ENCODE measurements at regions not wholly inside any gene's neighbourhood (a gene's known extent, or its start where the extent isn't known, plus 50 kb on each side); places are given as distances from the start of the nearest gene placed in this dataset.
"Not testable (repeated sequence)": the region's sequence is repeated elsewhere in the genome, so short reads cannot be mapped to it uniquely, and the experiment has no call there.

GRCh38 chr14:35925319-35925718 lies 99.2 kb downstream of the BRMS1L start:
- Histone ChIP-seq H3K79me2 (ENCODE audit: insufficient read depth, low read length) (no peaks in the 10 kb centered on the region), H3K4me1 (ENCODE audit: insufficient read depth, low read length, poor library complexity, severe bottlenecking) (no peaks in the 10 kb centered on the region), H2AFZ (ENCODE audit: low read length) (no peak overlapping the region), H3F3A (ENCODE audit: low read depth) (no peaks in the 10 kb centered on the region), H3K4me2 (ENCODE audit: low read depth, low read length, poor library complexity, severe bottlenecking) (no peak overlapping the region), H4K20me1 (ENCODE audit: insufficient read depth, low read length, poor library complexity, severe bottlenecking) (no peaks in the 10 kb centered on the region), H3K4me3 (ENCODE audit: low read length, poor library complexity, severe bottlenecking) (no peak overlapping the region), H3K9me3 (ENCODE audit: insufficient read depth, low read depth, low read length) (no peaks in the 10 kb centered on the region), H3K27me3 (ENCODE audit: insufficient read depth, low read length, poor library complexity, severe bottlenecking) (no peaks in the 10 kb centered on the region), H3K9me2 (replicated peaks; ENCODE audit: low read depth, low read length) (no peaks in the 10 kb centered on the region), H3K36me3 (ENCODE audit: insufficient read depth, low read length) (no peaks in the 10 kb centered on the region), H3K9ac (ENCODE audit: low read depth, low read length, poor library complexity, severe bottlenecking) (no peak overlapping the region)
- no peak for TF ChIP-seq CTCF (conservative IDR thresholded peaks at IDR 0.05; ENCODE audit: low read length)
- no peak for TF ChIP-seq EZH2phosphoT487 (IDR thresholded peaks at IDR 0.05; ENCODE audit: borderline replicate concordance)

- H2AFZ ChIP-seq (ENCODE audit: low read length); H4K20me1 ChIP-seq (ENCODE audit: insufficient read depth, low read length, poor library complexity, severe bottlenecking); H3K79me2 ChIP-seq (ENCODE audit: insufficient read depth, low read length); H3K36me3 ChIP-seq (ENCODE audit: insufficient read depth, low read length); H3K9me2 ChIP-seq (replicated peaks; ENCODE audit: low read depth, low read length); H3K9me3 ChIP-seq (ENCODE audit: insufficient read depth, low read depth, low read length); H3K4me3 ChIP-seq (ENCODE audit: low read length, poor library complexity, severe bottlenecking); H3K4me1 ChIP-seq (ENCODE audit: insufficient read depth, low read length, poor library complexity, severe bottlenecking); H3K4me2 ChIP-seq (ENCODE audit: low read depth, low read length, poor library complexity, severe bottlenecking); H3F3A ChIP-seq (ENCODE audit: low read depth); H3K9ac ChIP-seq (ENCODE audit: low read depth, low read length, poor library complexity, severe bottlenecking); H3K27me3 ChIP-seq (ENCODE audit: insufficient read depth, low read length, poor library complexity, severe bottlenecking): not testable (repeated sequence)
Observed at GRCh38 chr14:35922590-35922989, 96.5 kb downstream of the BRMS1L start.

- Histone ChIP-seq H3K4me3 (ENCODE audit: low read length, poor library complexity, severe bottlenecking) (no peak overlapping the region), H3K9me3 (ENCODE audit: insufficient read depth, low read depth, low read length) (no peaks in the 10 kb centered on the region; the same call in 1 of the 2 replicates), H3K9me2 (replicated peaks; ENCODE audit: low read depth, low read length) (no peaks in the 10 kb centered on the region), H3F3A (ENCODE audit: low read depth) (no peaks in the 10 kb centered on the region), H4K20me1 (ENCODE audit: insufficient read depth, low read length, poor library complexity, severe bottlenecking) (no peaks in the 10 kb centered on the region), H3K9ac (ENCODE audit: low read depth, low read length, poor library complexity, severe bottlenecking) (no peak overlapping the region), H3K79me2 (ENCODE audit: insufficient read depth, low read length) (no peaks in the 10 kb centered on the region), H3K4me2 (ENCODE audit: low read depth, low read length, poor library complexity, severe bottlenecking) (no peak overlapping the region), H3K27me3 (ENCODE audit: insufficient read depth, low read length, poor library complexity, severe bottlenecking) (no peaks in the 10 kb centered on the region), H2AFZ (ENCODE audit: low read length) (no peak overlapping the region), H3K36me3 (ENCODE audit: insufficient read depth, low read length) (no peaks in the 10 kb centered on the region), H3K4me1 (ENCODE audit: insufficient read depth, low read length, poor library complexity, severe bottlenecking) (no peaks in the 10 kb centered on the region)
- TF ChIP-seq CTCF (conservative IDR thresholded peaks at IDR 0.05; ENCODE audit: low read length), result no peak
- TF ChIP-seq EZH2phosphoT487 (IDR thresholded peaks at IDR 0.05; ENCODE audit: borderline replicate concordance), result no peak
Observed at GRCh38 chr14:35921745-35922144, 95.6 kb downstream of the BRMS1L start.

All from Loucy (cell line).